Smooth muscle cell (in vitro differentiated cells): ENCODE measurements at regions not wholly inside any gene's neighbourhood (a gene's known extent, or its start where the extent isn't known, plus 50 kb on each side); places are given as distances from the start of the nearest gene placed in this dataset.

Experiments used
- DNase-seq: peaks from one replicate; lab custom pipeline; 2025; ENCODE audit not compliant: unreplicated experiment; lab: John Stamatoyannopoulos, UW
- H2AFZ ChIP-seq: fragments of 200-600 bp; sonication (generic); 2 replicates; pipeline ENCODE4 v1.6.0; 2016; ENCODE audit warnings: antibody characterized with exemption, low read depth, mild to moderate bottlenecking
- H3F3A ChIP-seq: fragments of 200-600 bp; sonication (generic); 2 replicates; pipeline ENCODE4 v1.6.0; 2017; ENCODE audit warnings: antibody characterized with exemption, low read depth
- H3K27ac ChIP-seq: fragments of 200-600 bp; sonication (generic); 2 replicates; pipeline ENCODE4 v1.5.1; 2016; ENCODE audit warnings: low read depth, mild to moderate bottlenecking
- H3K27me3 ChIP-seq: fragments of 200-600 bp; sonication (generic); 2 replicates; pipeline ENCODE4 v1.6.1; 2016; ENCODE audit warnings: low read depth, mild to moderate bottlenecking
- H3K36me3 ChIP-seq: fragments of 200-600 bp; sonication (generic); 2 replicates; pipeline ENCODE4 v1.5.1; 2016; ENCODE audit warnings: low read depth
- H3K4me1 ChIP-seq: fragments of 200-600 bp; sonication (generic); 2 replicates; pipeline ENCODE4 v1.5.1; 2016; ENCODE audit warnings: low read depth
- H3K4me2 ChIP-seq: fragments of 200-600 bp; sonication (generic); 2 replicates; pipeline ENCODE4 v1.6.0; 2016; ENCODE audit warnings: mild to moderate bottlenecking
- H3K4me3 ChIP-seq: fragments of 200-600 bp; sonication (generic); 2 replicates; pipeline ENCODE4 v1.5.1; 2016; ENCODE audit warnings: mild to moderate bottlenecking
- H3K79me2 ChIP-seq: fragments of 200-600 bp; sonication (generic); 2 replicates; pipeline ENCODE4 v1.6.0; 2016; ENCODE audit warnings: low read depth, mild to moderate bottlenecking
- H3K9ac ChIP-seq: fragments of 200-600 bp; sonication (generic); 2 replicates; pipeline ENCODE4 v1.6.0; 2016; ENCODE audit warnings: low read depth
- H3K9me3 ChIP-seq: fragments of 200-600 bp; sonication (generic); replicated peaks from 2 replicates; pipeline ENCODE4 v1.5.1; 2016; ENCODE audit warnings: low read depth
- H4K20me1 ChIP-seq: fragments of 200-600 bp; sonication (generic); 2 replicates; pipeline ENCODE4 v1.6.0; 2016; ENCODE audit warnings: low read depth
- CTCF ChIP-seq: fragments of 200-600 bp; sonication (generic); IDR thresholded peaks from 2 replicates; pipeline ENCODE4 v1.5.1; 2017; ENCODE audit warnings: borderline replicate concordance, mild to moderate bottlenecking, antibody characterized with exemption; ENCODE audit not compliant: insufficient read depth, poor library complexity, severe bottlenecking
- WGBS: methylation state at CpG from one replicate; pipeline ENCODE4 v1.1.7; 2016; ENCODE audit warnings: low lambda C conversion rate; 5-methylcytosine and 5-hydroxymethylcytosine counted together

DNA sequence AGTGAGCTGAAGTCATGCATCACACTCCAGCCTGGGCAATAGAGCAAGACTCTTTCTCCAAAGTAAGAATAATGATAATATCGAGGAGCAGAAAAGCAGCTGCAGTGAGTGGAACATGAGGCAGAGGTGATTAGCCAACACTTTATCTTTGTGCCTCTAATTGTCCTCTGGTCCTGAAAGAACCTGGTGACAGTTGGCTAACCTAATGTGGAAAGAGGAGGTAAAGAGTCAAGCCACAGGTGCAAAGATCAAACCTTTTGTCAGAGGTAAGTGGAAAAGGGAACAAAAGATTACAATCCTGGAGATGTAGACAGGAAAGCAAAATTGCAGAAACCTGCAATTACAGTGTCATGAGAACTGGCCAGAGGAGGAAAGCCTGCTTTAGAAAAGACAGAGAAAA lies 53.5 kb upstream of the LCLAT1 start:
- Histone ChIP-seq H2AFZ (no peak overlapping the region), H3K9ac (no peak overlapping the region), H3K79me2 (no peaks in the 10 kb centered on the region), H4K20me1 (no peaks in the 10 kb centered on the region), H3F3A (no peaks in the 10 kb centered on the region), H3K36me3 (no peaks in the 10 kb centered on the region), H3K27me3 (no peaks in the 10 kb centered on the region), H3K4me2 (no peak overlapping the region), H3K9me3 (no peaks in the 10 kb centered on the region), H3K4me3 (no peak overlapping the region), H3K27ac (no peak overlapping the region), H3K4me1 (no peaks in the 10 kb centered on the region)
- no peak for DNase-seq
- TF ChIP-seq CTCF = no peak
- 86% methylated on average over 1 of the region's 1 CpG for WGBS

GRCh38 chr2:30394096-30394495 lies 53.0 kb upstream of the LCLAT1 start:
- 65% methylated on average over 5 of the region's 5 CpGs for WGBS
- Histone ChIP-seq H4K20me1 (no peaks in the 10 kb centered on the region), H3K36me3 (no peaks in the 10 kb centered on the region), H3K79me2 (no peaks in the 10 kb centered on the region), H3K27ac (no peak overlapping the region), H3K4me1 (no peaks in the 10 kb centered on the region), H3K4me2 (no peak overlapping the region), H3K9ac (no peak overlapping the region), H3K27me3 (no peaks in the 10 kb centered on the region), H3K9me3 (no peaks in the 10 kb centered on the region), H3F3A (no peaks in the 10 kb centered on the region), H3K4me3 (no peak overlapping the region), H2AFZ (no peak overlapping the region)
- no peak for DNase-seq
- no peak for TF ChIP-seq CTCF

GRCh38 chr2:30396436-30397232 lies 50.4 kb upstream of the LCLAT1 start:
- no peaks in the 10 kb centered on the region for H3K4me1 ChIP-seq
- H4K20me1 ChIP-seq = no peaks in the 10 kb centered on the region
- no peaks in the 10 kb centered on the region for H3K9me3 ChIP-seq
- H3K79me2 ChIP-seq = no peaks in the 10 kb centered on the region
- no peak overlapping the region for H2AFZ ChIP-seq
- H3K27me3 ChIP-seq = no peaks in the 10 kb centered on the region
- H3K4me3 ChIP-seq = no peak overlapping the region
- no peak overlapping the region for H3K4me2 ChIP-seq
- DNase-seq = no peak
- H3K27ac ChIP-seq = no peak overlapping the region
- WGBS = 93% methylated on average over 4 of the region's 4 CpGs
- TF ChIP-seq CTCF = no peak
- no peaks in the 10 kb centered on the region for H3F3A ChIP-seq
- H3K9ac ChIP-seq = no peak overlapping the region
- no peaks in the 10 kb centered on the region for H3K36me3 ChIP-seq
